ENCODE measurements at regions not wholly inside any gene's neighbourhood (a gene's known extent, or its start where the extent isn't known, plus 50 kb on each side); places are given as distances from the start of the nearest gene placed in this dataset.
"Not testable (repeated sequence)": the region's sequence is repeated elsewhere in the genome, so short reads cannot be mapped to it uniquely, and the experiment has no call there.

DNA sequence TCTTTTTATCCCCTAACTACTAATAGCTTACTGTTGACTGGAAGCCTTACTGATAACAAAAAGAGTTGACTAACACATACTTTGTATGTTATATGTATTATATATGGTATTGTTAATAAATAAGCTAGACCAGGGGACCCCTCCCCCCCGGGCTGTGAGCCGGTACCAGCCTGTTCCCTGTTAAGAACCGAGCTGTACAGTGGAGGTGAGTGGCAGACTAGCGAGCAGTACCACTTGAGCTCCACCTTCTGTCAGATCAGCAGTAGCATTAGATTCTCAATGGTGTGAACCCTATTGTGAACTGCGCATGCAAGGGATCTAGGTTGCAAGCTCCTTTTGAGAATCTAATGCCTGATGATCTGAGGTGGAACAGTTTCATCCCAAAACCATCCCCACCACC lies 377.0 kb downstream of the IPMK start:
- no peaks in the 10 kb centered on the region for H3K4me1 Mint-ChIP-seq (ENCODE audit: unreplicated experiment)
- H3K4me3 Mint-ChIP-seq (ENCODE audit: unreplicated experiment): no peak overlapping the region
- TF ChIP-seq, protein P1, sequence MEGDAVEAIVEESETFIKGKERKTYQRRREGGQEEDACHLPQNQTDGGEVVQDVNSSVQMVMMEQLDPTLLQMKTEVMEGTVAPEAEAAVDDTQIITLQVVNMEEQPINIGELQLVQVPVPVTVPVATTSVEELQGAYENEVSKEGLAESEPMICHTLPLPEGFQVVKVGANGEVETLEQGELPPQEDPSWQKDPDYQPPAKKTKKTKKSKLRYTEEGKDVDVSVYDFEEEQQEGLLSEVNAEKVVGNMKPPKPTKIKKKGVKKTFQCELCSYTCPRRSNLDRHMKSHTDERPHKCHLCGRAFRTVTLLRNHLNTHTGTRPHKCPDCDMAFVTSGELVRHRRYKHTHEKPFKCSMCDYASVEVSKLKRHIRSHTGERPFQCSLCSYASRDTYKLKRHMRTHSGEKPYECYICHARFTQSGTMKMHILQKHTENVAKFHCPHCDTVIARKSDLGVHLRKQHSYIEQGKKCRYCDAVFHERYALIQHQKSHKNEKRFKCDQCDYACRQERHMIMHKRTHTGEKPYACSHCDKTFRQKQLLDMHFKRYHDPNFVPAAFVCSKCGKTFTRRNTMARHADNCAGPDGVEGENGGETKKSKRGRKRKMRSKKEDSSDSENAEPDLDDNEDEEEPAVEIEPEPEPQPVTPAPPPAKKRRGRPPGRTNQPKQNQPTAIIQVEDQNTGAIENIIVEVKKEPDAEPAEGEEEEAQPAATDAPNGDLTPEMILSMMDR (IDR thresholded peaks at IDR 0.05): no peak
- H3K27me3 Mint-ChIP-seq (ENCODE audit: unreplicated experiment): peaks cover 44% of the 10 kb centered on the region
- H3K36me3 Mint-ChIP-seq (ENCODE audit: unreplicated experiment): no peaks in the 10 kb centered on the region
- H3K27ac Mint-ChIP-seq (ENCODE audit: unreplicated experiment): no peak overlapping the region
- H3K9me3 Mint-ChIP-seq (ENCODE audit: unreplicated experiment): no peaks in the 10 kb centered on the region
- DNase-seq (ENCODE audit: extremely low spot score, unreplicated experiment): no peak

DNA sequence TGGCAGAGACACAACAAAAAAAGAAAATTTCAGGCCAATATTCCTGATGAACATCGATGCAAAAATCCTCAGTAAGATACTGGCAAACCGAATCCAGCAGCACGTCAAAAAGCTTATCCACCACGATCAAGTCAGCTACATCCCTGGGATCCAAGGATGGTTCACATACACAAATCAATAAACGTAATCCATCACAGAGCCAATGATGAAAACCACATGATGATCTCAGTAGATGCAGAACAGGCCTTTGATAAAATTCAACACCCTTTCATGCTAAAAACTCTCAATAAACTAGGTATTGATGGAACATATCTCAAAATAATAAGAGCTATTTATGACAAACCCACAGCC lies 382.1 kb downstream of the IPMK start:
- H3K4me3 Mint-ChIP-seq (ENCODE audit: unreplicated experiment); H3K36me3 Mint-ChIP-seq (ENCODE audit: unreplicated experiment); H3K27ac Mint-ChIP-seq (ENCODE audit: unreplicated experiment); DNase-seq (ENCODE audit: extremely low spot score, unreplicated experiment); H3K9me3 Mint-ChIP-seq (ENCODE audit: unreplicated experiment); H3K4me1 Mint-ChIP-seq (ENCODE audit: unreplicated experiment): not testable (repeated sequence)
- H3K27me3 Mint-ChIP-seq (ENCODE audit: unreplicated experiment): peaks cover 44% of the 10 kb centered on the region

DNA sequence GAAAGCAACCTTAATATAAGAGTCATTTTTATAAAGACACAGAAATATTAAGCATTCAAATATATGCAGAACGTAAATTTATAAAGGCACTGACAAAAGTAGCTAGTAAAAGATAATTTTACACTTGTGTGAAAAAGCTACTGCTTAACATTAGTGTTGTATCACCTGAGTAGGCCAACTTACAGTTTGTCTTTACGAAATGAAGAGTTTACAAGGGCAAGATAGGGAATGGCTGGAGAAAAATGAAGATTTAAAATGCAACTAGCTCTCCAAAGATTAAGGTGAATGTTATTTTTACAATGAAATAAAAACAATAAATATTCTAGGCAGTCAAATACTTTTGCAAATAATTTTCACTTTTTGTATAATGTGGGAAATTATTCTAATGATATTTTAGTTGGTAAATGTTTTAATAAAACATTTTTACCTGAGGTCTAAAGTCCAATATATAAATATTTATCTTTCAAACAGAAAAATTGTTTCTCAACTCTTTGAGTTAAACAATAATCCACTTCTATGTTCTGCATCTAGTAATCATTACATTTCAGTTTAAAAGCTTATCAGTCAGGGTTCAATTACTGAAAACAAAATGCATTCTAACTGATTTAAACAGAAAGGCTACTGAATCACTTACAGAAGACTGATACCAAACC lies 382.6 kb downstream of the IPMK start:
- Mint-ChIP-seq H3K27me3 (ENCODE audit: unreplicated experiment) (peaks cover 48% of the 10 kb centered on the region), H3K27ac (ENCODE audit: unreplicated experiment) (no peak overlapping the region), H3K9me3 (ENCODE audit: unreplicated experiment) (no peaks in the 10 kb centered on the region), H3K4me1 (ENCODE audit: unreplicated experiment) (peaks cover 7% of the 10 kb centered on the region), H3K4me3 (ENCODE audit: unreplicated experiment) (no peak overlapping the region), H3K36me3 (ENCODE audit: unreplicated experiment) (no peaks in the 10 kb centered on the region)
- DNase-seq (ENCODE audit: extremely low spot score, unreplicated experiment): no peak
- TF ChIP-seq, protein P1 (IDR thresholded peaks at IDR 0.05): no peak

DNA sequence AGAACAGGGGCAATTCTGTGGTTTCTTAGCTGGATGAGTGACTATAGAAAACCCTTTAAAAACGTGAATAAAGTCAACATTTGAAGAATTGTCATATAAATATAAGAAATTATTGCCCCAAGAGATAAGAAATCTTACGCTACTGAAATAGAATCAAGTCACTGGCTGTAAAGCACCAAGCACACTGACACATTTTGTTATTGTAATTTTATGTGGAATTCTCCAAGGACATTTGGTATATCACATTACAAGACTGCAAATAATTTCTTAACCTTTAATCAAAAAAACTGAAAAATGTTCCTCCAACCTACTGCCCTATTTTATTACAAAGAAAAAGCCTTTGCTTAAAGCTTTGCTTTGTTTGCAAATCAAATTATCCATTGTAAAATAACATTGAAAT lies 383.3 kb downstream of the IPMK start:
- no peak for DNase-seq (ENCODE audit: extremely low spot score, unreplicated experiment)
- H3K27ac Mint-ChIP-seq (ENCODE audit: unreplicated experiment): no peak overlapping the region
- no peak overlapping the region for H3K4me3 Mint-ChIP-seq (ENCODE audit: unreplicated experiment)
- no peaks in the 10 kb centered on the region for H3K9me3 Mint-ChIP-seq (ENCODE audit: unreplicated experiment)
- peaks cover 49% of the 10 kb centered on the region for H3K27me3 Mint-ChIP-seq (ENCODE audit: unreplicated experiment)
- no peaks in the 10 kb centered on the region for H3K36me3 Mint-ChIP-seq (ENCODE audit: unreplicated experiment)
- H3K4me1 Mint-ChIP-seq (ENCODE audit: unreplicated experiment): peaks cover 7% of the 10 kb centered on the region
- TF ChIP-seq, protein P1 (IDR thresholded peaks at IDR 0.05): no peak

DNA sequence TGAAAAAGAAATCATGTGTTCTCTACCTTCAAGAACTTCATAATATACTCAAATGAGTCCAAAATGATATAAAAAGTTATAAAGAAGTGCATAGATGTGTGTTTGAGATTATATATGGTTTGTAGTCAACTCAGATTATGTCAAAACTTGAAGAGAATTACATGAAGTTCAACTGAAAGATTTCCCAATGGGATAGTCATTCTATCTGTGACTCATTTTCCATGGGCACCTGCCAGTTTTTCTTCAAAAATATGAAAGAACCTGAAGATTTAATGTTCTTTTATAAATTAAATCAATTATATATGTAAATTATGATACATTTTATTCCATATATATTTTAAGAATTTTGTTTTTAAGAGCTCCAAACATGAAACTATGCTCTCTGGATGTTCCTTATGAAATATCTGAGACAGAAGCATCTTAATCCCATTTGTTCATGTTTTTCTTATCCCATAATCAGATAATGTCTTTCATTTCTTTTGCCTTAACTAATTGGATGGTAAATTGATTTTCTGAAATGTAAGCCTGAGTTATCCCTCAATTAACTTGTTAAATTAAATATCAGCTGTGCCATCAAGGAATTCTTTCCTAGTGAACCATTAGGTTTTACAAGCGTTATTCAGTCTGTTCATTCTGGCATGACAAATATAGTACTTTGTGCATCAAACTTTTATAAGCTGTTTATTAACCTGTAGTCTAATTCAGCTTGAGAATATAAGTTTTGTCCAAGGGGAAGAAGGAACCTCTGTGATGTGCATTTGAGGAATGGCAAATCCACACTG lies 387.1 kb downstream of the IPMK start:
- Mint-ChIP-seq H3K27me3 (ENCODE audit: unreplicated experiment) (peaks cover 50% of the 10 kb centered on the region), H3K27ac (ENCODE audit: unreplicated experiment) (no peak overlapping the region), H3K4me1 (ENCODE audit: unreplicated experiment) (peaks cover 7% of the 10 kb centered on the region), H3K4me3 (ENCODE audit: unreplicated experiment) (no peak overlapping the region), H3K9me3 (ENCODE audit: unreplicated experiment) (no peaks in the 10 kb centered on the region), H3K36me3 (ENCODE audit: unreplicated experiment) (no peaks in the 10 kb centered on the region)
- DNase-seq (ENCODE audit: extremely low spot score, unreplicated experiment): no peak
- TF ChIP-seq, protein P1 (IDR thresholded peaks at IDR 0.05): no peak

All from osteocyte (in vitro differentiated cells).